ENCODE measurements at regions not wholly inside any gene's neighbourhood (a gene's known extent, or its start where the extent isn't known, plus 50 kb on each side); places are given as distances from the start of the nearest gene placed in this dataset.

- Mint-ChIP-seq H3K27ac (no peak overlapping the region), H3K9me3 (ENCODE audit: insufficient read depth) (peaks cover 4% of the 10 kb centered on the region), H3K27me3 (peaks cover 24% of the 10 kb centered on the region), H3K4me3 (no peak overlapping the region), H3K4me1 (no peaks in the 10 kb centered on the region)
- no peaks in the 10 kb centered on the region for H4K20me1 ChIP-seq (ENCODE audit: control insufficient read depth, insufficient read depth, low read length, poor library complexity, severe bottlenecking)
- H3K9me3 ChIP-seq (ENCODE audit: control extremely low read depth in 1 of 3, control insufficient read depth in 2 of 3, insufficient read depth in 1 of 3, low read length in 2 of 3) = peaks cover 0 to 11% (median 3%) of the 10 kb centered on the region in 3 donors
- H3K27ac ChIP-seq (ENCODE audit: low read length in 2 of 2) = no peak overlapping the region
- H2AFZ ChIP-seq (ENCODE audit: insufficient read depth, low read depth, low read length, poor library complexity, severe bottlenecking) = no peak overlapping the region
- H3K4me2 ChIP-seq (replicated peaks; ENCODE audit: low read depth, low read length, poor library complexity, severe bottlenecking) = no peak overlapping the region
- H3K79me2 ChIP-seq (ENCODE audit: control insufficient read depth, insufficient read depth, low read length) = no peaks in the 10 kb centered on the region
- no peak overlapping the region for H3K9ac ChIP-seq (ENCODE audit: low read length)
- intact Hi-C loops (cut with micrococcal nuclease) = no loop called here
- ChIA-PET POLR2A (no interaction called here), CTCF (no interaction called here)
- ATAC-seq (ENCODE audit: low read depth) (no peak), DNase-seq (no peak)
- no peaks in the 10 kb centered on the region for H3K4me1 ChIP-seq (ENCODE audit: control insufficient read depth in 2 of 2, insufficient read depth in 2 of 2, low read length in 2 of 2)
- no peak for TF ChIP-seq CTCF (IDR thresholded peaks at IDR 0.05)
- no peak for TF ChIP-seq EZH2 (IDR thresholded peaks at IDR 0.05; ENCODE audit: borderline replicate concordance, insufficient read depth, low read depth, low read length, poor library complexity, severe bottlenecking)
- no peaks in the 10 kb centered on the region for H3K36me3 ChIP-seq (replicated peaks in 1 of 2; ENCODE audit: control extremely low read depth in 1 of 2, control insufficient read depth in 1 of 2, extremely low read depth in 1 of 2, insufficient read depth in 2 of 2, low read length in 1 of 2)
- H3K27me3 ChIP-seq (replicated peaks in 1 of 4; ENCODE audit: control extremely low read depth in 1 of 4, control insufficient read depth in 3 of 4, insufficient read depth in 4 of 4, low read length in 3 of 4) = peaks cover 0 to 3% (median 0%) of the 10 kb centered on the region in 4 experiments
- no peak overlapping the region for H3K4me3 ChIP-seq (ENCODE audit: control extremely low read depth in 1 of 5, extremely low read depth in 1 of 5, insufficient read depth in 1 of 5, low read depth in 2 of 5, low read length in 4 of 5)
- WGBS (ENCODE audit: insufficient coverage) = no CpG with 5 or more reads among the region's 7 CpGs
These were observed 65.6 kb upstream of the CHRNA7 start for GRCh38 chr15:31964586-31965307.

GRCh38 chr15:31970007-31970406 is 60.3 kb upstream of the CHRNA7 start:
- H3K9ac ChIP-seq (ENCODE audit: low read length) = no peak overlapping the region
- no peaks in the 10 kb centered on the region for H4K20me1 ChIP-seq (ENCODE audit: control insufficient read depth, insufficient read depth, low read length, poor library complexity, severe bottlenecking)
- no peak for TF ChIP-seq EZH2 (IDR thresholded peaks at IDR 0.05; ENCODE audit: borderline replicate concordance, insufficient read depth, low read depth, low read length, poor library complexity, severe bottlenecking)
- no peak for TF ChIP-seq CTCF (IDR thresholded peaks at IDR 0.05)
- CTCF ChIA-PET = no interaction called here
- no peak for ATAC-seq (ENCODE audit: low read depth)
- POLR2A ChIA-PET = no interaction called here
- WGBS (ENCODE audit: insufficient coverage) = 85% methylated on average over 3 of the region's 4 CpGs
- H3K79me2 ChIP-seq (ENCODE audit: control insufficient read depth, insufficient read depth, low read length) = no peaks in the 10 kb centered on the region
- H3K27me3 ChIP-seq (replicated peaks in 1 of 4; ENCODE audit: control extremely low read depth in 1 of 4, control insufficient read depth in 3 of 4, insufficient read depth in 4 of 4, low read length in 3 of 4) = peaks cover 0 to 5% (median 0%) of the 10 kb centered on the region in 4 experiments
- no peak overlapping the region for H3K4me3 ChIP-seq (ENCODE audit: control extremely low read depth in 1 of 5, extremely low read depth in 1 of 5, insufficient read depth in 1 of 5, low read depth in 2 of 5, low read length in 4 of 5)
- peaks cover 4% of the 10 kb centered on the region for H3K4me1 Mint-ChIP-seq
- H3K4me2 ChIP-seq (replicated peaks; ENCODE audit: low read depth, low read length, poor library complexity, severe bottlenecking) = no peak overlapping the region
- no peak overlapping the region for H3K27ac ChIP-seq (ENCODE audit: low read length in 2 of 2)
- no peaks in the 10 kb centered on the region for H3K36me3 ChIP-seq (replicated peaks in 1 of 2; ENCODE audit: control extremely low read depth in 1 of 2, control insufficient read depth in 1 of 2, extremely low read depth in 1 of 2, insufficient read depth in 2 of 2, low read length in 1 of 2)
- intact Hi-C loops (cut with micrococcal nuclease) = no loop called here
- H2AFZ ChIP-seq (ENCODE audit: insufficient read depth, low read depth, low read length, poor library complexity, severe bottlenecking) = no peak overlapping the region
- no peaks in the 10 kb centered on the region for H3K9me3 Mint-ChIP-seq (ENCODE audit: insufficient read depth)
- H3K9me3 ChIP-seq (ENCODE audit: control extremely low read depth in 1 of 3, control insufficient read depth in 2 of 3, insufficient read depth in 1 of 3, low read length in 2 of 3) = no peaks in the 10 kb centered on the region
- H3K4me3 Mint-ChIP-seq = no peak overlapping the region
- DNase-seq = no peak
- H3K27ac Mint-ChIP-seq = no peak overlapping the region
- no peaks in the 10 kb centered on the region for H3K4me1 ChIP-seq (ENCODE audit: control insufficient read depth in 2 of 2, insufficient read depth in 2 of 2, low read length in 2 of 2)
- peaks cover 24% of the 10 kb centered on the region for H3K27me3 Mint-ChIP-seq

Measured in B cell (primary cell).